GM18517 (cell line): ENCODE measurements at regions not wholly inside any gene's neighbourhood (a gene's known extent, or its start where the extent isn't known, plus 50 kb on each side); places are given as distances from the start of the nearest gene placed in this dataset.
"Not testable (repeated sequence)": the region's sequence is repeated elsewhere in the genome, so short reads cannot be mapped to it uniquely, and the experiment has no call there.

Experiments
- ATAC-seq: cut with Tn5 transposase; IDR thresholded peaks from one replicate; pipeline ENCODE4 v1.9.1; 2021; ENCODE audit warnings: mild to moderate bottlenecking, moderate library complexity; ENCODE audit not compliant: unreplicated experiment

GRCh38 chr7:9029681-9030530 is 596.5 kb downstream of the NXPH1 start:
- no peak for ATAC-seq

- ATAC-seq: no peak
Measured at GRCh38 chr7:9030976-9031375, 597.6 kb downstream of the NXPH1 start.

GRCh38 chr7:9031386-9031785 is 598.0 kb downstream of the NXPH1 start:
- no peak for ATAC-seq

- no peak for ATAC-seq
Measured at GRCh38 chr7:9036080-9036479, 602.7 kb downstream of the NXPH1 start.

GRCh38 chr7:9071160-9071762 is 637.9 kb downstream of the NXPH1 start:
- no peak for ATAC-seq

- ATAC-seq: not testable (repeated sequence)
Measured at GRCh38 chr7:9075774-9076173, 642.4 kb downstream of the NXPH1 start.

- no peak for ATAC-seq
Measured at GRCh38 chr7:9082203-9082602, 648.8 kb downstream of the NXPH1 start.

- no peak for ATAC-seq
Measured at GRCh38 chr7:9083837-9084236, 650.4 kb downstream of the NXPH1 start.

GRCh38 chr7:9091282-9091681 is 657.9 kb downstream of the NXPH1 start:
- no peak for ATAC-seq

- no peak for ATAC-seq
Measured at GRCh38 chr7:9097565-9098060, 664.2 kb downstream of the NXPH1 start.

- no peak for ATAC-seq
Measured at GRCh38 chr7:9100289-9100688, 666.9 kb downstream of the NXPH1 start.

- no peak for ATAC-seq
Measured at GRCh38 chr7:9102846-9103245, 669.4 kb downstream of the NXPH1 start.

- ATAC-seq: no peak
Measured at GRCh38 chr7:9106747-9107146, 673.3 kb downstream of the NXPH1 start.

GRCh38 chr7:9120331-9120730 is 686.9 kb downstream of the NXPH1 start:
- ATAC-seq: no peak

GRCh38 chr7:9124320-9124719 is 690.9 kb downstream of the NXPH1 start:
- no peak for ATAC-seq

GRCh38 chr7:9125246-9125645 is 691.8 kb downstream of the NXPH1 start:
- no peak for ATAC-seq

- ATAC-seq: no peak
Measured at GRCh38 chr7:9127901-9128300, 694.5 kb downstream of the NXPH1 start.

GRCh38 chr7:9148687-9149086 is 715.3 kb downstream of the NXPH1 start:
- ATAC-seq: no peak

GRCh38 chr7:9149499-9150082 is 716.2 kb downstream of the NXPH1 start:
- no peak for ATAC-seq

- not testable (repeated sequence) for ATAC-seq
Measured at GRCh38 chr7:9163691-9164090, 730.3 kb downstream of the NXPH1 start.

- no peak for ATAC-seq
Measured at GRCh38 chr7:9175871-9176270, 742.5 kb downstream of the NXPH1 start.

GRCh38 chr7:9181356-9181755 is 747.9 kb downstream of the NXPH1 start:
- ATAC-seq: no peak
